ENCODE measurements at regions not wholly inside any gene's neighbourhood (a gene's known extent, or its start where the extent isn't known, plus 50 kb on each side); places are given as distances from the start of the nearest gene placed in this dataset.

GRCh38 chr3:117644203-117644602, 934.6 kb downstream of the TUSC7 start:
- Histone ChIP-seq H3K27ac (no peak overlapping the region), H3K4me1 (no peaks in the 10 kb centered on the region), H3K4me3 (no peak overlapping the region), H3K36me3 (no peaks in the 10 kb centered on the region), H3K27me3 (no peaks in the 10 kb centered on the region), H3K9me3 (peaks cover 0 to 6% (median 0%) of the 10 kb centered on the region in 3 donors)
- TF ChIP-seq POLR2A (IDR thresholded peaks at IDR 0.05) = no peak
- TF ChIP-seq CTCF (IDR thresholded peaks at IDR 0.05) = no peak
- no peak for TF ChIP-seq EP300 (IDR thresholded peaks at IDR 0.05)
- TF ChIP-seq POLR2AphosphoS5 (IDR thresholded peaks at IDR 0.05) = no peak
- no peak for ATAC-seq

GRCh38 chr3:117645561-117646242, 936.1 kb downstream of the TUSC7 start:
- no peaks in the 10 kb centered on the region for H3K27me3 ChIP-seq
- ATAC-seq = no peak
- TF ChIP-seq POLR2A (IDR thresholded peaks at IDR 0.05) (no peak), POLR2AphosphoS5 (IDR thresholded peaks at IDR 0.05) (no peak), CTCF (IDR thresholded peaks at IDR 0.05) (no peak)
- no peak overlapping the region for H3K4me3 ChIP-seq
- 89 to 94% methylated on average over 4 of the region's 4 CpGs for WGBS, 2 donors (ENCODE audit: low coverage in 1 of 2)
- H3K36me3 ChIP-seq = no peaks in the 10 kb centered on the region
- no peak overlapping the region for H3K27ac ChIP-seq
- peaks cover 0 to 1% (median 0%) of the 10 kb centered on the region in 3 donors for H3K4me1 ChIP-seq
- H3K9me3 ChIP-seq = peaks cover 0 to 6% (median 0%) of the 10 kb centered on the region in 3 donors

GRCh38 chr3:117647435-117647834, 937.9 kb downstream of the TUSC7 start:
- TF ChIP-seq POLR2AphosphoS5 (IDR thresholded peaks at IDR 0.05) = no peak
- TF ChIP-seq CTCF (IDR thresholded peaks at IDR 0.05) = no peak
- TF ChIP-seq POLR2A (IDR thresholded peaks at IDR 0.05) = no peak
- no peak for TF ChIP-seq EP300 (IDR thresholded peaks at IDR 0.05)
- Histone ChIP-seq H3K36me3 (no peaks in the 10 kb centered on the region), H3K4me3 (no peak overlapping the region), H3K27ac (no peak overlapping the region), H3K9me3 (peaks cover 0 to 6% (median 0%) of the 10 kb centered on the region in 3 donors), H3K4me1 (peaks cover 0 to 7% (median 2%) of the 10 kb centered on the region in 3 donors), H3K27me3 (no peaks in the 10 kb centered on the region)
- ATAC-seq = no peak
- 80 to 90% methylated on average over 1 to 2 of the region's 2 CpGs for WGBS, 2 donors (ENCODE audit: low coverage in 1 of 2)

GRCh38 chr3:117651246-117651645, 941.7 kb downstream of the TUSC7 start:
- 8 to 11% methylated on average over 3 of the region's 3 CpGs for WGBS, 2 donors (ENCODE audit: low coverage in 1 of 2)
- Histone ChIP-seq H3K27me3 (no peaks in the 10 kb centered on the region), H3K9me3 (no peaks in the 10 kb centered on the region), H3K27ac (no peak overlapping the region), H3K36me3 (no peaks in the 10 kb centered on the region), H3K4me3 (no peak overlapping the region), H3K4me1 (peaks cover 0 to 7% (median 2%) of the 10 kb centered on the region in 3 donors)
- ATAC-seq = no peak
- no peak for TF ChIP-seq POLR2AphosphoS5 (IDR thresholded peaks at IDR 0.05)
- TF ChIP-seq EP300 (IDR thresholded peaks at IDR 0.05) = no peak
- TF ChIP-seq CTCF (IDR thresholded peaks at IDR 0.05) = no peak
- TF ChIP-seq POLR2A (IDR thresholded peaks at IDR 0.05) = no peak

GRCh38 chr3:117656391-117656790, 946.8 kb downstream of the TUSC7 start:
- Histone ChIP-seq H3K4me3 (no peak overlapping the region), H3K36me3 (no peaks in the 10 kb centered on the region), H3K27ac (no peak overlapping the region), H3K27me3 (no peaks in the 10 kb centered on the region), H3K9me3 (no peaks in the 10 kb centered on the region), H3K4me1 (no peaks in the 10 kb centered on the region)
- TF ChIP-seq EP300 (IDR thresholded peaks at IDR 0.05) = no peak
- no peak for TF ChIP-seq CTCF (IDR thresholded peaks at IDR 0.05)
- no peak for TF ChIP-seq POLR2A (IDR thresholded peaks at IDR 0.05)
- no peak for TF ChIP-seq POLR2AphosphoS5 (IDR thresholded peaks at IDR 0.05)
- WGBS, 2 donors (ENCODE audit: low coverage in 1 of 2) = 91 to 100% methylated on average over 1 of the region's 1 CpG
- ATAC-seq = no peak
